Esophagus muscularis mucosa (tissue), 4 donors: ENCODE measurements at regions not wholly inside any gene's neighbourhood (a gene's known extent, or its start where the extent isn't known, plus 50 kb on each side); places are given as distances from the start of the nearest gene placed in this dataset.
"Not testable (repeated sequence)": the region's sequence is repeated elsewhere in the genome, so short reads cannot be mapped to it uniquely, and the experiment has no call there.

Experiments used
- DNase-seq: peaks from one replicate; pipeline ENCODE4 v3.0.0-alpha.2; 2017; ENCODE audit errors: extremely low spot score
- H3K27ac ChIP-seq, 4 donors: fragments of 200-600 bp; sonication (generic); replicated peaks in 1 of 4; 1 replicate in 3 of 4; 2 replicates in 1 of 4; pipeline ENCODE4 v1.5.1; 2016 to 2019; ENCODE audit warnings: mild to moderate bottlenecking in 1 of 4
- H3K27me3 ChIP-seq, 4 donors: fragments of 200-600 bp; sonication (generic); one replicate each; pipeline versions ENCODE4 v1.5.1 to v1.6.0; 2016 to 2019
- H3K36me3 ChIP-seq, 4 donors: fragments of 200-600 bp; sonication (generic); one replicate each; pipeline ENCODE4 v1.5.1; 2016 to 2019
- H3K4me1 ChIP-seq, 4 donors: fragments of 200-600 bp; sonication (generic); one replicate each; pipeline ENCODE4 v1.5.1; 2016 to 2019
- H3K4me3 ChIP-seq, 4 donors: fragments of 200-600 bp; sonication (generic); 1 replicate in 2 of 4; 2 replicates in 2 of 4; pipeline ENCODE4 v1.5.1; 2016 to 2019; ENCODE audit warnings: mild to moderate bottlenecking in 4 of 4, moderate library complexity in 1 of 4
- H3K9me3 ChIP-seq, 4 donors: fragments of 200-600 bp; sonication (generic); 1 replicate in 3 of 4; 2 replicates in 1 of 4; pipeline ENCODE4 v1.5.1; 2016 to 2019
- CTCF ChIP-seq, 3 experiments: fragments of 200-600 bp in 2 of 3; fragments of 450-650 bp in 1 of 3; sonication (generic) in 2 of 3; IDR thresholded peaks; one replicate each; pipeline ENCODE4 v1.5.1; 2017 to 2019; ENCODE audit warnings: antibody characterized with exemption in 3 of 3, mild to moderate bottlenecking in 2 of 3, moderate library complexity in 1 of 3
- EP300 ChIP-seq: sonication (generic); formaldehyde crosslinking; IDR thresholded peaks from one replicate; pipeline ENCODE4 v1.6.1; 2017; ENCODE audit warnings: antibody characterized with exemption
- POLR2A ChIP-seq: fragments of 450-650 bp; IDR thresholded peaks from one replicate; pipeline ENCODE4 v1.6.1; 2017; ENCODE audit warnings: antibody characterized with exemption, moderate library complexity, mild to moderate bottlenecking, low read depth
- POLR2AphosphoS5 ChIP-seq, 2 donors: sonication (generic); formaldehyde crosslinking; IDR thresholded peaks; one replicate each; pipeline ENCODE4 v1.6.1; 2017; ENCODE audit warnings: antibody characterized with exemption in 2 of 2
- WGBS: methylation state at CpG from one replicate; pipeline ENCODE4 v1.1.5; 2018; 5-methylcytosine and 5-hydroxymethylcytosine counted together
- intact Hi-C: fragments of 100-400 bp; cut with DNase I; formaldehyde crosslinking; loops from one replicate; pipeline ENCODE4 v1.15.1; 2023

- Histone ChIP-seq H3K36me3 (no peaks in the 10 kb centered on the region), H3K27ac (no peak overlapping the region), H3K9me3 (peaks cover 0 to 8% (median 3%) of the 10 kb centered on the region in 4 donors), H3K4me3 (no peak overlapping the region), H3K4me1 (no peaks in the 10 kb centered on the region), H3K27me3 (no peaks in the 10 kb centered on the region)
- TF ChIP-seq EP300: no peak
- TF ChIP-seq POLR2AphosphoS5 (IDR thresholded peaks at IDR 0.05): no peak
- no peak for TF ChIP-seq CTCF (IDR thresholded peaks at IDR 0.05)
- no peak for TF ChIP-seq POLR2A
- intact Hi-C loops: no loop called here
- DNase-seq: no peak
- 84% methylated on average over 6 of the region's 6 CpGs for WGBS
Observed at GRCh38 chr10:2201534-2202099, 464.3 kb upstream of the ADARB2 start.

- Histone ChIP-seq H3K27me3 (no peaks in the 10 kb centered on the region), H3K4me3 (no peak overlapping the region), H3K27ac (no peak overlapping the region), H3K4me1 (no peaks in the 10 kb centered on the region), H3K9me3 (peaks cover 0 to 8% (median 3%) of the 10 kb centered on the region in 4 donors), H3K36me3 (no peaks in the 10 kb centered on the region)
- intact Hi-C loops: no loop called here
- DNase-seq: no peak
- TF ChIP-seq EP300 (no peak), POLR2AphosphoS5 (IDR thresholded peaks at IDR 0.05) (no peak), POLR2A (no peak), CTCF (IDR thresholded peaks at IDR 0.05) (no peak)
Observed at GRCh38 chr10:2197663-2198062, 460.3 kb upstream of the ADARB2 start.

GRCh38 chr10:2196272-2196671, 458.9 kb upstream of the ADARB2 start:
- Histone ChIP-seq H3K4me3 (no peak overlapping the region), H3K27ac (no peak overlapping the region), H3K4me1 (no peaks in the 10 kb centered on the region), H3K27me3 (no peaks in the 10 kb centered on the region), H3K9me3 (peaks cover 0 to 8% (median 3%) of the 10 kb centered on the region in 4 donors), H3K36me3 (no peaks in the 10 kb centered on the region)
- DNase-seq: no peak
- 59% methylated on average over 4 of the region's 4 CpGs for WGBS
- intact Hi-C loops: no loop called here
- TF ChIP-seq CTCF (IDR thresholded peaks at IDR 0.05): no peak
- no peak for TF ChIP-seq POLR2AphosphoS5 (IDR thresholded peaks at IDR 0.05)
- TF ChIP-seq EP300: no peak
- TF ChIP-seq POLR2A: no peak

- intact Hi-C loops, H3K4me3 ChIP-seq, H3K27ac ChIP-seq, H3K27me3 ChIP-seq, H3K36me3 ChIP-seq, H3K4me1 ChIP-seq, H3K9me3 ChIP-seq, DNase-seq: not testable (repeated sequence)
- 44% methylated on average over 4 of the region's 4 CpGs for WGBS
Observed at GRCh38 chr10:2189356-2189755, 452.0 kb upstream of the ADARB2 start.

GRCh38 chr10:2188371-2188770, 451.0 kb upstream of the ADARB2 start:
- Histone ChIP-seq H3K36me3 (no peaks in the 10 kb centered on the region), H3K27ac (no peak overlapping the region), H3K27me3 (no peaks in the 10 kb centered on the region), H3K9me3 (peaks cover 0 to 4% (median under 1%) of the 10 kb centered on the region in 4 donors), H3K4me3 (no peak overlapping the region), H3K4me1 (no peaks in the 10 kb centered on the region)
- DNase-seq: no peak
- 80% methylated on average over 4 of the region's 4 CpGs for WGBS
- intact Hi-C loops: no loop called here
- no peak for TF ChIP-seq EP300
- no peak for TF ChIP-seq POLR2A
- TF ChIP-seq CTCF (IDR thresholded peaks at IDR 0.05): no peak
